Tongue (tissue), 1 donor: ENCODE measurements at regions not wholly inside any gene's neighbourhood (a gene's known extent, or its start where the extent isn't known, plus 50 kb on each side); places are given as distances from the start of the nearest gene placed in this dataset.
"Not testable (repeated sequence)": the region's sequence is repeated elsewhere in the genome, so short reads cannot be mapped to it uniquely, and the experiment has no call there.

Experiments used
- DNase-seq: peaks from one replicate; pipeline ENCODE4 v3.0.0-alpha.2; 2015

- no peak for DNase-seq
Measured at GRCh38 chr2:223297788-223298187, 245.8 kb downstream of the KCNE4 start.

GRCh38 chr2:223298329-223298728, 246.3 kb downstream of the KCNE4 start:
- DNase-seq: not testable (repeated sequence)

- no peak for DNase-seq
Measured at GRCh38 chr2:223300326-223300725, 248.3 kb downstream of the KCNE4 start.

- DNase-seq: no peak
Measured at GRCh38 chr2:223306371-223306770, 254.4 kb downstream of the KCNE4 start.

- DNase-seq: no peak
Measured at GRCh38 chr2:223311889-223312680, 260.1 kb downstream of the KCNE4 start.

- no peak for DNase-seq
Measured at GRCh38 chr2:223313101-223313500, 261.1 kb downstream of the KCNE4 start.

DNA sequence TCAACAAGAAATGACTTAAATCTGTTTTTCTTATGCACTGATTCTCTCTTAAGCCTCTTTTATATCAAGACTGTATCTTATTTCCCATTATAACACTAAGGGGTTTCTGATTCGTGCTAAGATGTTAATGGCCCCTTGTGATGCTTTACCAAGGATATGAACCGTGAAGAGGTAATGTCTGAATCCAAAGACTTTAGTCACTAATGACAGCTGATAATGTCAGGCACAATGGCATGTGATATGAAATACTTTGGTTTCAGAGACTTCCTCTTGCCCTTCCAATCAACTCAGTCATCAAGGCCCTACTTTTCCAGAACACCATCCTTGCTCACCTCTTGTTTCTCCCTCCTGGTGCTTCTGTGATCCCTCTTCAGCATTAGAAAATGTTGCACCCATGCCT, 262.8 kb downstream of the KCNE4 start:
- DNase-seq: no peak

- DNase-seq: peak; percentile 9
Measured at GRCh38 chr2:223315813-223316212, 263.8 kb downstream of the KCNE4 start.

GRCh38 chr2:223316342-223316741, 264.4 kb downstream of the KCNE4 start:
- peak; percentile 42 for DNase-seq

- peak; percentile 48 for DNase-seq
Measured at GRCh38 chr2:223319601-223320000, 267.6 kb downstream of the KCNE4 start.

GRCh38 chr2:223324402-223324801, 272.4 kb downstream of the KCNE4 start:
- no peak for DNase-seq

DNA sequence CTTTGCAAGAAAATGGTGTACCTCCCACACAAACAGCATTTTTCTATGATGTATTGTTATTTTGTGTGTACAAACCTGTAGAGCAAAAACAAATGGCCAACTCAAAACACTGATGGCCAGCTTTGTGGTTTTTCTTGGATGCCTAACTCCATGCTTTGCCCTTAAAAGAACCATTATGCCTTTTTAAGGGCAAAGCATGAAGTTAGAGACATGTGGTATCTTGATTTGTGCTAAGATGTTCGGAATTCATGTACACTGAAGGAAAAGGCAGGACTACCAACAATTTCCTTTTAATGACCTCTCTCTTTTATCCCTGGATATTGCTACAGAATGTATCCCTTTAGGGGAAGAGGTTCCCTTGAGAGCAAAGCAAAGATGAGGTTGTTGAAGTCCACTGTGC, 273.6 kb downstream of the SCG2 start:
- no peak for DNase-seq

GRCh38 chr2:223330747-223331146, 271.4 kb downstream of the SCG2 start:
- not testable (repeated sequence) for DNase-seq

GRCh38 chr2:223338016-223338415, 264.1 kb downstream of the SCG2 start:
- no peak for DNase-seq

DNA sequence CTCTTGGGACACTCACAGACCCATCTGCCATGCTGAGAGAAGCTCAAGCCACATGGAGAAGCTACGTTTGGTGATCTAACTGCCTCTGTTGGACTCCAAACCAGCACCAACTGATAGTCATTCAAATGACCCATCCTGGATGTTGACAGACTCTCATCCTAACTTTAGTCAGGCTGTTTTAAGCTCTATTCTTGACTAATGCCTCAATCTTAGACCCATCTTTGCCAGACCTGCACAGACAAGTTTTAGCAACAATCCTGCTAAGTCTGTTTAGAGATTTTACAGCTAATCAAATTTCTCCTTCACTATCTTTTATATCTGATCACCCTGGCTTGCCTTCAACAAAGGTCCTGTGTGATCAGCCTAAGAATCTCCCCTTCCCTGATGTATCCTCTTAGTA, 245.1 kb downstream of the SCG2 start:
- DNase-seq: no peak

DNA sequence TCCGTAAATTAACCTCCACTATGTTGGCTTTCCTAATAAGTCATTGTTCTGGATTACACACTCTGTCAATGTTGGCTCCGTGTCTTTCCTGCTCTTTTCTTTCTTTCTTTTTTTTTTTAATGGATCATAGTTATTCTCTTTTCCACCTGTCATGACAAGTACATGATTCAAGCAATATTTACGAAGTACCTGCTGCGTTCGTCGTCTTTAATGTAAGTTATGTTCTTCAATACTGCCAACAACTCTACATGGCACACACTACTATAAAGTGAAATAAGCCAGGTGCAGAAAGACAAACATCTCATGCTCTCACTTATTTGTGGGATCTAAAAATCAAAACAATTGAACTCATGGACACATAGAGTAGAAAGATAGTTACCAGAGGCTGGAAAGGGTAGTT, 239.1 kb downstream of the SCG2 start:
- peak; percentile 1 for DNase-seq

DNA sequence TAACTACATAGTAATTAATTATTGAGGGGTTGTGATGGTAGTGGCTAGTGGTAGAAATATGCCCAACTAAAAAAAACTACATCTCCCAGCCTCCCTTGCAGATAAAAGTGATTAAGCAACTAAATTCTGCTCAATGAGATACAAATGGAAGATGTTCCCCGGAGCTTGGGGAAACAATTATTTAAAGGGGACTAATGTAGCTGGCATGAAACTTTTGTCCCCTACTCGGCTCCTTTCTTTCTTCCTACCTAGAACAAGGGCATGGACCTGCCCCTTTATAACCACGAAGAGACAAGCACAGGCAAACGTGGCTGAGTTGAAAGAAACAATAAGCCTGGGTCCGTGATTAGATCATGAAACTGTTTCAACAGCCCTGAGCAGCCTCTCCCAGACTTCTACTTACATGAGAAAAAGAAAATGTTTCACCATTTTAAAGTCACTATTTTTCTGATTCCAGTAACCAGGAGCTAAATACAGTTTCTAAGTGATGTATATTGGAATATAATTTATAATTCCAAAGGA, 236.9 kb downstream of the SCG2 start:
- peak; percentile 14 for DNase-seq

- peak; percentile 18 for DNase-seq
Measured at GRCh38 chr2:223366566-223366965, 235.6 kb downstream of the SCG2 start.

GRCh38 chr2:223368481-223368880, 233.7 kb downstream of the SCG2 start:
- DNase-seq: no peak

DNA sequence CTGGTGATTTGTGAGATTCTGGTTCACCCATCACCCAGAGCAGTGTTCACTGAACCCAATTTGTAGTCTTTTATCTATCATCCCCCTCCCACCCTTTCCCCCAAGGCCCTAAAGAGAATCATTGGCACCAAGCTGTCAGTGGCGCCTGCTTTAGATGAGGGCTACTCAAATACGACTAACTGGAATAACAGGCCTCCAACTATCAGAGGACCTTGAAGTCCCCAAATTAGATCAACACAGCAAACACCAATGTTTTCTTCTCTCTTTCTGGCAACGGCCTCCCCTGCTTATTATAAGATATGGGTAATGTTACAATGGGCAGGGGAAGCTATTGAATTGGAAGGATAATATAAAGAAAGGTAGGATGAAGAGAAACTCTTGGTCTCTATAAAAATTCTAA, 232.3 kb downstream of the SCG2 start:
- no peak for DNase-seq

DNA sequence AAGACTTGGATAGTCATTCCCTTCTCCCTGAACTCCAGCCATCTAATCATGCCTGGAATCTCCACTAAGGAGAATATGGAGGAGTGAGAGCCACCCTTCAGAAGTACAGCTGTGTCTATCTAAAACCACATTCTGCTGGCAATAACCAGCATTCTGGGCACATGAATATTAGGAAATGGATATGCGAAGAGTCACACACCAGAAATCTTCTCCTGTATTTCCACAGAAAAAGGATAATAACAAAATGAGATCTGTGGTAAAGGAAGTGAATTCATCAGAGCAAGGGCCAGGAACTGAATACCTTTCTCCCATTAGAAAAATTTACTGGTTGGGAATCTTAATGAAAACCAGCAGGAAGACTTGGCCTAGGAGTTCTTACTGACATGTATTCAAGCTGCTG, 218.8 kb downstream of the SCG2 start:
- DNase-seq: no peak

DNA sequence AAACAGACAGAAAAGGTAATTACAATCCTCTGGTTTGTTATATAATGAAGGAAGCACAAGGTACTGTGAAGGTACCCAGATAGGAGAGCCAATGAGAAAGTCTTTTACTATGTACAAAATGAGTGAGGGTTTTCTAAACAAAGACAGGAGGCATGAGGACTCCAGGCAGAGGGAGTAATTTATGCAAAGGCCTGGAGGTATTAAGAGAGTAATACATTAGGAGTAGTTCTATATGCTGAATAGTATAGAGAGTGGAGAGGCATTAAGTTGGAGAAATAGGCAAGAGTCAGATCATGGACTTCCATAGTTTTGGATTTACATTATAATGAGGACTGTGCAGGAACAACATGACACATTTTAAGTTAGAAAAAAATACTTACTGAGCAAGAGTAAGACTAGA, 216.0 kb downstream of the SCG2 start:
- DNase-seq: no peak

- no peak for DNase-seq
Measured at GRCh38 chr2:223386984-223387383, 215.2 kb downstream of the SCG2 start.

DNA sequence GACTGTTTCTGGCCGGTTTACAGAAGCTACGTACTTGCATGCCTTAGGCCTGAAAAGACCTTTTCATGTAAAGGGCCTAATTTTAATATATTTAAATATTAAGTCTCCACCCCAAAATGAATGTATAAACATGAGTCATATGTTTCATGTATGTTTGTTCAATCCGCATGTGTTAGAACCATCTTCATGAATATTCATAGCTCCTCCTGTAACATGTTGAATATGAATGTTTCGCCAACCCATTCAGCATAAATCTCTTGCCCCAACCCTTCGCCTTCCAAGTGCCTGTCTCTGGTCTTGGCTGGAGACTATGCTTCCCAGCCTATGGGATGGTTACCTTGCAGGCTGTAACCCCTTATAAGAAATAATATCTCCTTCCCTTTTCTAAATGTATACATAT, 212.5 kb downstream of the SCG2 start:
- DNase-seq: no peak
